ENCODE measurements at regions not wholly inside any gene's neighbourhood (a gene's known extent, or its start where the extent isn't known, plus 50 kb on each side); places are given as distances from the start of the nearest gene placed in this dataset.

- no peak for DNase-seq (ENCODE audit: low spot score, unreplicated experiment)
- H3K9me3 Mint-ChIP-seq (ENCODE audit: low read depth) = no peaks in the 10 kb centered on the region
- no peak overlapping the region for H3K4me3 Mint-ChIP-seq (ENCODE audit: low read depth)
- peaks cover 4% of the 10 kb centered on the region for H3K27me3 Mint-ChIP-seq
- H3K36me3 Mint-ChIP-seq (ENCODE audit: insufficient read depth) = no peaks in the 10 kb centered on the region
- H3K4me1 Mint-ChIP-seq (ENCODE audit: low read depth) = no peaks in the 10 kb centered on the region
- TF ChIP-seq, protein P1, sequence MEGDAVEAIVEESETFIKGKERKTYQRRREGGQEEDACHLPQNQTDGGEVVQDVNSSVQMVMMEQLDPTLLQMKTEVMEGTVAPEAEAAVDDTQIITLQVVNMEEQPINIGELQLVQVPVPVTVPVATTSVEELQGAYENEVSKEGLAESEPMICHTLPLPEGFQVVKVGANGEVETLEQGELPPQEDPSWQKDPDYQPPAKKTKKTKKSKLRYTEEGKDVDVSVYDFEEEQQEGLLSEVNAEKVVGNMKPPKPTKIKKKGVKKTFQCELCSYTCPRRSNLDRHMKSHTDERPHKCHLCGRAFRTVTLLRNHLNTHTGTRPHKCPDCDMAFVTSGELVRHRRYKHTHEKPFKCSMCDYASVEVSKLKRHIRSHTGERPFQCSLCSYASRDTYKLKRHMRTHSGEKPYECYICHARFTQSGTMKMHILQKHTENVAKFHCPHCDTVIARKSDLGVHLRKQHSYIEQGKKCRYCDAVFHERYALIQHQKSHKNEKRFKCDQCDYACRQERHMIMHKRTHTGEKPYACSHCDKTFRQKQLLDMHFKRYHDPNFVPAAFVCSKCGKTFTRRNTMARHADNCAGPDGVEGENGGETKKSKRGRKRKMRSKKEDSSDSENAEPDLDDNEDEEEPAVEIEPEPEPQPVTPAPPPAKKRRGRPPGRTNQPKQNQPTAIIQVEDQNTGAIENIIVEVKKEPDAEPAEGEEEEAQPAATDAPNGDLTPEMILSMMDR (IDR thresholded peaks at IDR 0.05; ENCODE audit: unreplicated experiment) = no peak
- H3K27ac Mint-ChIP-seq = no peak overlapping the region
These were observed 285.4 kb downstream of the ZEB2 start for GRCh38 chr2:144234542-144234871.

DNA sequence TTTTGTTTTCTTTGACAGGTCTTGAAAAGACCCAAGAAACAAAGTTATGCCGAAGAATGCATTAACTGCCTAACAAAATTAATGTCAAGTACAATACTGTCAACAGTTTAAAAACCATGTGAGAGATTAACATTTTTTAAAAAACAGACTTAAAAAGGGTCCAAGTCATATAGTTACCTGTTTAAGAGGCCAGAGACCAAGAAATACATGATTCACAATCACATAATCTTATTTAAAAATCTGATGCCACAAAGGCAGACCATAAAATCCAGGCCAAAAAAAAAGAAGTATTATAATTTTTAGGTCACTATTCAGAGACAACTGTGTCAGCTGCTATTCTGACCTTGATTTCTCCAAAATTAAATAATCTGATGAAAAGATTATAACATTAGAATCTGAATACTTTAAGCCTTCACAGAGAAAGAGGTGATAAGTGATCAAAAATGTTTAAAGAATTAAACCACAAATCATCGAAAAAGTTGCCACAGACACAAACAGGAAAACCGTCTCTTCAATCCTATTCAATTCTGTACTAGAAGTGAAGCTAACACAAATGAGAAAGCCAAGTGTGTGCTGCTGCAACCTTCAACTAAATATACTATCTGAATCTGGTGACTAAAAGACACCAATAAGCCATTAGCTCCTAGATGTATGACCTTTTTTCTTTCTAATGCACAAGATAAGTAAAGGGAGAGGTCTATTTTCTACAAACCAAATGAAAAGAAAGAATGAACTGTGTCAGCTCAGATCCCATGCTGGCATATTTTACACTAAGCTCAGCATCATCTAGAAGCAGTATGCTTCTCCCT is 286.0 kb downstream of the ZEB2 start:
- Mint-ChIP-seq H3K4me1 (ENCODE audit: low read depth) (no peaks in the 10 kb centered on the region), H3K4me3 (ENCODE audit: low read depth) (no peak overlapping the region), H3K27ac (no peak overlapping the region), H3K36me3 (ENCODE audit: insufficient read depth) (no peaks in the 10 kb centered on the region), H3K27me3 (peaks cover 4% of the 10 kb centered on the region), H3K9me3 (ENCODE audit: low read depth) (no peaks in the 10 kb centered on the region)
- DNase-seq (ENCODE audit: low spot score, unreplicated experiment) = no peak
- TF ChIP-seq, protein P1 (IDR thresholded peaks at IDR 0.05; ENCODE audit: unreplicated experiment) = no peak

DNA sequence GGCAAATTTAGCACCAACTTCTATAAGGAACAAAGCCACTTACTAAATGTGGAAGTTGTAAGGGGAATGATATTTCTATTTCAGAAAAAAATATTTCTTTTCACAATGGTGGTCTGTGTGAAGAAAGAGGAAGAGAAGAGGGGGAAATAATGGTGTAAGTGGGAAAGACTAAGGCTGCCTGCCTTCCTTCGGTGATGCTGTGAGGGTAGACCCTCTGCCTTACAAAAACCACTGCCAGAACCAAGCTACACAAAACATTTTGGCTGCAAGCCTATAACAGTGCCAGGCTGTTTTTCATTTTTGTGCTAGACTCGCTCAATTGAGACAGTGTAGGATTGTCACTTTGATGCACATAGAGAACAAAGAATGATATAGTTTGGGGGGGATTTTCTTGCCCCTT is 286.6 kb downstream of the ZEB2 start:
- Mint-ChIP-seq H3K4me1 (ENCODE audit: low read depth) (no peaks in the 10 kb centered on the region), H3K27ac (no peak overlapping the region), H3K4me3 (ENCODE audit: low read depth) (no peak overlapping the region), H3K27me3 (peaks cover 4% of the 10 kb centered on the region), H3K9me3 (ENCODE audit: low read depth) (no peaks in the 10 kb centered on the region), H3K36me3 (ENCODE audit: insufficient read depth) (no peaks in the 10 kb centered on the region)
- no peak for DNase-seq (ENCODE audit: low spot score, unreplicated experiment)
- TF ChIP-seq, protein P1 (IDR thresholded peaks at IDR 0.05; ENCODE audit: unreplicated experiment) = no peak

DNA sequence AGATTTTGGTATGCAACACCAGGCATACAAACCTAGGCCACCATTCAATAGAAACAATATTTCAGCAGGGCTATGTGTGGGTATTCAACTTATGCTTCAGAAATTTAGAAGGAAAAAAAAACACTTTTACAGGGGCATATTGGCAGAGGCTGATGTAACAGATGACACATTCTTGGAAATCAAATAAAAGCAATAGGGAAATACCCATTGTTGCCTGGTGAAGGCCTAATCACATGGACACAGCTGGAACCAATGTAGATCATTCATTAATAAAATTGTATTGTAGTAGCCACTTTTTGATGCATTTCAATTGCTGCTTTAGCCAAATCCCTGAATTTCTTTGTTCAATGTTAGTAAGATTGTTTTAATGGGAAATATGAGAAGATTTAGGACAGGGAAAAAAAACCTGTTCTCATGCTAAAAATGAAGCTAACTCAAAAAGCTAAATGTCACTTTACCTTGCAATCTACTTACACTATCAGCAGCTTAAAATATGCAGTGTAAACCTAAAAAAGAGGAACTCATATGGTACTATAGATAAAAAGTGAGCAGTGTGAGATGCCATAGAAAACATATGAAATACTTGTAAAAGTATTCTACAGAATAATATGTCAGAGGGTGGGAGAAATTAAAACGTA is 289.4 kb downstream of the ZEB2 start:
- H3K9me3 Mint-ChIP-seq (ENCODE audit: low read depth) = no peaks in the 10 kb centered on the region
- no peak overlapping the region for H3K27ac Mint-ChIP-seq
- H3K4me3 Mint-ChIP-seq (ENCODE audit: low read depth) = no peak overlapping the region
- H3K27me3 Mint-ChIP-seq = no peaks in the 10 kb centered on the region
- no peaks in the 10 kb centered on the region for H3K4me1 Mint-ChIP-seq (ENCODE audit: low read depth)
- TF ChIP-seq, protein P1 (IDR thresholded peaks at IDR 0.05; ENCODE audit: unreplicated experiment) = no peak
- H3K36me3 Mint-ChIP-seq (ENCODE audit: insufficient read depth) = no peaks in the 10 kb centered on the region
- DNase-seq (ENCODE audit: low spot score, unreplicated experiment) = no peak

- H3K9me3 Mint-ChIP-seq (ENCODE audit: low read depth) = no peaks in the 10 kb centered on the region
- H3K27ac Mint-ChIP-seq = no peak overlapping the region
- no peaks in the 10 kb centered on the region for H3K36me3 Mint-ChIP-seq (ENCODE audit: insufficient read depth)
- H3K4me1 Mint-ChIP-seq (ENCODE audit: low read depth) = no peaks in the 10 kb centered on the region
- H3K4me3 Mint-ChIP-seq (ENCODE audit: low read depth) = no peak overlapping the region
- H3K27me3 Mint-ChIP-seq = no peaks in the 10 kb centered on the region
- DNase-seq (ENCODE audit: low spot score, unreplicated experiment) = no peak
- TF ChIP-seq, protein P1 (IDR thresholded peaks at IDR 0.05; ENCODE audit: unreplicated experiment) = no peak
These were observed 289.9 kb downstream of the ZEB2 start for GRCh38 chr2:144230033-144230432.

Measured in progenitor cell of endocrine pancreas (in vitro differentiated cells).